NOMO-1 treated with dmso at 0.1 percent for 144 hours (cell line): ENCODE measurements at regions not wholly inside any gene's neighbourhood (a gene's known extent, or its start where the extent isn't known, plus 50 kb on each side); places are given as distances from the start of the nearest gene placed in this dataset.
"Not testable (repeated sequence)": the region's sequence is repeated elsewhere in the genome, so short reads cannot be mapped to it uniquely, and the experiment has no call there.

Experiments used
- DNase-seq: peaks from one replicate; lab custom pipeline; 2025; ENCODE audit not compliant: unreplicated experiment; lab: John Stamatoyannopoulos, UW

DNA sequence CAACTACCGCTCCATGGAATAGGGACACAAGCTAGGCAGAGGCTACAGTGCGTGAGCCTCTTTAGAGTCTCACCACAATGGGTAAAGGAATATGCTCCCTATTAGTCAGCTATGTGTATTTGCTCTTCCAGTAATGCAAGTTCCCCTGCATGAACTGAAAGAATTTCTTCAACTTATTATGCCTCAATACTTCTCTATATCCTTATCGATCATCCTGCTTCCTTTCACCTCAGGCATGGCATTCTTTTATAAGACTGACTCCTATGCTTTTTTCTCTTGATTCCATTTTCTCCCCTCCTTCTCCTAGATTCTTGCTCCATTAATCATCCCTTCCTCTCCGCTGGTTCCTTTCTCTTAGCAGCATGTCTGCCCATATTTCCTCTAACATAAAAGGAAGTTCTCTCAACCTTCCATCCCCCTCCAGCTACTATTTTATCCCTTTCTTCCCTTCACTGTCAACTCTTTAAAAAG is 94.5 kb upstream of the CPM start:
- peak; percentile 11 for DNase-seq

DNA sequence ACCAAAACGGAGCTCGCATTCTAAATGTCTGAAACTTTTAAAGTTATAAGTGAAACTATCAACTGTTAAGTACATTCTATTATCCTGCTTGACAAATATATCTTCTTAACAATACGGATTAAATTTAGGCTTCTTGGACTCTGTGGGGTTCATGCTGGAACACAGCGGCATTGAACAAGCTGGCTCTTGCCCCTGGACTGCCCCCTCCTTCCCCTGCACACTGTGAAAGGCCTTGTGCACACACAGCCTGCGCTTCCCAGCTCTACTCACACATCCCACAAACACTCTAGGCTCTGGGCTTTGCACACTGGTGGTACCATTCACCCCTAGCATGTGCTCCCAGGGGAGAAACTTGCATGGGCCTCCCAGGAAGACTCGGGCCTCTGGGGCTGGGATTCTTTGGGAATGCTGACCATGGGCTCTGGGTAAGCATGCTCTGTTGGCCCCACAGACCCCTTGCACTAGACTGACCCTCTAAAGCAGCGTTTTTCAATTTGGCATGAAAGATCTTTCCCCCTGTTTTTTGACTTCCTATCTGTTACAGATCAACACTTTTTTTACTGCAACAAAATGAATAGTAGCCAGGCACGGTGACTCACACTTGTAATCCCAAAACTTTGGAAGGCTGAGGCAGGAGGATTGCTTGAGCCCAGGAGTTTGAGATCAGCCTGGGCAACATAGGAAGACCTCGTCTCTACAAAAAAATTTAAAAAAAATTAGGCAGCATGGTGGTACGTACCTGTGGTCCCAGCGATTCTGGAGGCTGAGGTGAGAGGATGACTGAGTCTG is 96.2 kb upstream of the CPM start:
- no peak for DNase-seq

DNA sequence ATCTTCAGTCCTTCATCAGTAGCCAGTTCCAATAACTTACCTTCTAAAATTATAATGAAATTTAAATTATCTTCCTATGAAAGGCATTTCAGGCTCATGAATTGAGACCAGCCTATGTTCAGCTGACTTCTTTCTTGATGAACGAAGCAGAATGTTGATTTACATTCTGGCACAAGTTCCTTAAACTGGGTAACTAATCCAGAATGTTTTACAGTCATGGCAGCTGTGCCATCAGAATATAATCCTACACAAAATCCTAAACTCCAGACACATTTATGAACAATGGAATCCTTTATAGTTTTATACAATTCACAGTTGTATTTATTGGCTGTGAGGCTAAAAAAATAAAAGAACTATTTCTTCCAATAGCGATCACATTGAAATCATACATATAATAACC is 97.3 kb upstream of the CPM start:
- DNase-seq, result no peak

DNA sequence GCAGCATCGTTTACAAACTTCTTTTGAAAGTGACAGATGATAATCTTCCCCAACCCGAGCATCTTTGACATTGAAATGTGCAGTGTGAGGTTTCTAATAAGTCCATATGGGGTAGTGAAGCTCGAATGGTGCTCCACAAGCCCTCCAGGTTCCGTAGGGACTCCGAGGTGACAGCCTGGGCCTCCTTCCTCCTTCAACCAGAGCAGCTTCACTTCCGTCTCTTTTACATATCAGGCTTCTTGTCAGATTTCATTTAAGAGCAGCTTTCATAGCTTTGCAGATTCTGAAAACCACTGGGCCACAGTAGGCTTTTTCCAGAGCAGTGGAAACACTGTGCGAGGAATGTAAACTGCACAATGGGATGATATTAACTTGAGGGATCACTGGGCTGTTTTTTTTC is 103.6 kb upstream of the CPM start:
- DNase-seq, result no peak

DNA sequence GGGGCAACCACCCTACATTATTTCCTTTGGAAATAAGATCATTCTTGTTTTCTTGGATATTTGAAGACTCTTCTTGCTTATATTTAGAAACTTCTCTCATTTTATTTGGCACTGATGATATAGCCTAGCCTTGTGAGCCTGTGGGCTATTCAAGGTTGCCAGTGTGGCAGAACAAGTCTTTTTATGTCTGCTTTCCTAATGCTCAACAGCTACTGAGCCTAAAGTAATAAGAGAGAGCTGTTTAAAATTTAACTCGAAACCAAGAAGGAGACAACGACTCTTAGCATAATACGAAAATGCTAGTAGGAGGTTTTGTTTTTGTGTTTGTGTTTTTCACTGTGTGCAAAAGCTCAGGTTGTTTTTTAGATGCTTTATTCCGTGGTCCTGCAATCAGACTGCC is 104.0 kb upstream of the CPM start:
- no peak for DNase-seq

DNA sequence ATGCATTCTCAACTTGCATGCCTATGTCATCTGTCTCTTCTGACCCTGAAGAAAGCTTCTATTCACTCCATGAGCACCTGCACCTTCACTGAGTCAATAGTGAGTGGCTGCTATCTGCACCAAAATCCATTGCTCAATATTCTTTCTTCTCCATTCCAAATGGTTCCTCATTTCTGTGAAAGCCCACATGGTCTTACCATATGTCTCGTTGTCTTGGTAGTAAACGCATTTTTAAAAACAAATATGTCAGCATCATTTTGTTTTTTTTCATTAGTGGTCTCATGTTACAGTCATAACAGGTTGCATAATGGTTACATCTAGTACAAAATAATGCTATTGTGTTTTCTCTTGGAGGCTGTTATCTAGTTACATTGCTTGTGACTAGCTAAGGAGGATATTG is 106.9 kb upstream of the CPM start:
- peak; percentile 82 for DNase-seq

DNA sequence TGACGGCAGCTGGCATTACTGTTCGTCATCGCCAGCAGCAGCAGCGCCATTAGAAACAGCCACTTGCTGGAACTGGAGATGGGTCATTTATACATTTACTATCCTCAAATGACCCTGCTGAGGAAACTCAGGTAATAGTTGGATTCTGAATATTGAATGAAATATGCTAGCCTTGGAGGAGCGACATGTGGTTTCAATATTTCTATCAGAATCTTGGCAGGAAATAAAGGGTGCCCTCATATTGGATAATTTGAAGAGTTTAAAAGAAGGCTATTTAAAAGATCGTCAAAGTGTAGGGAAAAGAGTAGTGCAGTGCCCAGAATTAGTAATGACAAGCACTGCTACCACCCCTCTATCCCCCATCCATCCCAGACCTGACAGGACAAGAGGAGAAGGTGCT is 109.6 kb upstream of the CPM start:
- no peak for DNase-seq

DNA sequence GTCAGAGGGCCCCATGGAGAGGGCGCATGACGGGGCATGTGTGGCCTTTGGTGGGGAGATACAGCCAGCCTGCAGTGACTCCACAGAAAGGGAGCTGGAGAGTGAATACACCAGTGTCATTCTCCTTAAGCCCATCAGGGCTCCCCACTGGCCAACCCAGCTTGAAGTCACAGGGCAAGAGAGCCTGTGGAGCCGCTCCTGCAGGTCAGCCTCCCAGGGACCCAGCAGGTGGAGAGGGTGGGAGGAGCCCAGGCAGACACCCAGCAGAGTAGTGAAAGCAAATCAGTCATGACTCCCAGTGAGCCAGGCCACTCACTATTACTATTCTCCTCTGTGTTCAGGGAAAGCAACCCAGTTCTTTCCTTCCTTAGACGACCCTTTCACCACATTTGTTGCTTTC is 110.0 kb upstream of the CPM start:
- DNase-seq, result no peak

DNA sequence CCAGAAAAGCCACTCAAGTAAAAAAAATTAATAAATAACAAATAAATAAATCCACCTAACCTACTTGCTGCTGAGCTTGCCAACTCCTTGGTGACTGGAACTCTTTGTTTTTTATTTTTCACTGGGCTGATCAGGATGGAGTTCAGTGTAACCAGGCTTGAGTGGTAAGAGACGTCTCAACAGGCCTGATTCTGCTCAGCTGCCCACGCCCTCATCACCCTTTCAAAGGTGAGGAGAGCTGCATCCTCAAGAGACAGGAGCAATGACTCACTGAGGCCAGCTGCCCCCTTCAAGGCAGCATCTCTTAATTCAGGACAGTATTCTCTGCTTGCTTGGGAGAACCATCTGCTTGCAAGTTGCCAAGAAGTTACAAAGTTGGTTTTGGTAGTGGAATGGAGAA is 111.9 kb upstream of the CPM start:
- DNase-seq, result no peak

DNA sequence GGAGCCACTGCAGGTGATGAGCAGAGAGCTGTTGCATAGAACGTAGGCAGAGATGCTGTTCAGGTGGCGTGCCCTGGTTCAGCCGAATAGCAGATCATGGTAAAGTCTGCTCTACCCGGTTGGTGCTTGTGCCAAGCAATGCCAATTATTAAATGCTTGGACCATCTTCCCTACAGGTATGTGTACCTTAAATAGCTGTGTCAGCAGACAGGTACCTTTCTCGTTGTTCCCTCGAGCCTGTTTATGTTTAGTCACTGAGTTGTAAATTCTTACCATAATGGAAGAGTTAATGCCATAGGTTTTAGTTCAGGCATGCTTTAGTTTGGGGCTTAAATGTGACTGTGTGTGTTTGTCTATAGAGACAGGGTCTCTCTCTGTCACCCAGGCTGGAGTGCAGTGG is 112.5 kb upstream of the CPM start:
- no peak for DNase-seq

DNA sequence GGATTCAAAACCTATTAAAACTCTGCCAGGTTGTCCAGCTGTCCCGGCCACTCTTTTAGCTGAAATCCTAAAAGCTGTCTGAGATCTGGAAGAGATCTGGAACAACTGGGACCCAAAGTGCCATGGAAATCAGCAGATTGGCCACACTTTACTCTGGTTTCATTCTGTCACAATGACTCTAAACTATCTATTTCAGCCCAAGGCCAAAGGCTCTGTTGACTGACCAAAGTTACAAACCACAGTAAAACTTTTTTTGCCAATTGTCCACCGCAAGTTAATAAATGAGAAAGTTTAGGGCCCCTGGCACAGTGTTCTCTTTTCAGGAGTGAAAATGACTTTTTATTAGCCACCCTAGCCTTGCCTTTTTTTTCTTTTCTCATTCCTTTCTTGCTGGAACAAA is 113.4 kb upstream of the CPM start:
- no peak for DNase-seq

DNA sequence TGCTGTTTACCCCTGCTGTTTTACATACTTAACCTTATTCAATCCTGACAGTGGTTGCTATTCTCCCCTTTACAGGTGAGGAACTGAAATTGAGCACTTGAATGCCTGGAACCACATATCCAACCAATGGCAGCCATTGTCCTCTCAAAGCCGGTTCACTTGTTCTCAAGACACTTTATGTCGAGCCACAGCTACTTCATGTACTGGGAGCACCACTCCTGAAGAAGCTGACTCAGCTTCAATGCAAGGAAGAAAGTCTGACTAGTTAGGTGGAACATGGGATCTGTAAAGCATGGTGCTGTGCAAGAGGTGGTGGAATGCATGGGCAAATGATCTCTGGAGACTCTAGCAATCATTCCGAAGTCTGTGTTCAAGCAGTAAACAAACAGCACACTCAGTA is 113.9 kb upstream of the CPM start:
- no peak for DNase-seq

DNA sequence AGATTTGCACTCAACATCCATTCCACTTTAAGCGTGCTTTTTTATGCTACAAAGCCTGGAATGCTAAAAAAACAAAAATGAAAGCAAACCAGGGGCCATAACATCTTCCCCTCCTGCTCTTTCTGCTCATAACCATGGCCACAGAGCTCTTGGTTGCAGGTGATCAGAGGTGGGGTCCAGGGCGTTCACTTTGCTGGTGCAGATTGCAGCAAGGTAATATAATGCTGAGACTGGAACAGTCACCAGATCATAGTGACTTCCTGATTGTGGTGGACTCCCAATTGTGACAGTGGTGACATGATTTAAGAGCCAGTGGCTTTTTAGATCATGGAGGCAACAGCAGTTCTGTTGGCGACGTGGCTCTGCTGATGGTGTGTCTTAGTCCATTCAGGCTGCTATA is 115.0 kb upstream of the CPM start:
- DNase-seq, result no peak

DNA sequence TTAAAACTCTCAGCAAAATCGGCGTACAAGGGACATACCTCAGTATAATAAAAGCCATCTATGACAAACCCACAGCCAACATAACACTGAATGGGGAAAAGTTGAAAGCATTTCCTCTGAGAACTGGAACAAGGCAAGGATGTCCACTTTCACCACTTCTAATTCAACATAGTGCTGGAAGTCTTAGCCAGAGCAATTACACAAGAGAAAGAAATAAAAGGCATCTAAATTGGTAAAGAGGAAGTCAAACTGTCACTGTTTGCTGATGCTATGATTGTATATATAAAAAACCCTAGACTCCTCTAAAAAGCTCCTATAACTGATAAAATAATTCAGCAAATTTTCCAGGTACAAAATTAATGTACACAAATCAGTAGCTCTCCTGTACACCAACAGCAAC is 116.9 kb upstream of the CPM start:
- not testable (repeated sequence) for DNase-seq

DNA sequence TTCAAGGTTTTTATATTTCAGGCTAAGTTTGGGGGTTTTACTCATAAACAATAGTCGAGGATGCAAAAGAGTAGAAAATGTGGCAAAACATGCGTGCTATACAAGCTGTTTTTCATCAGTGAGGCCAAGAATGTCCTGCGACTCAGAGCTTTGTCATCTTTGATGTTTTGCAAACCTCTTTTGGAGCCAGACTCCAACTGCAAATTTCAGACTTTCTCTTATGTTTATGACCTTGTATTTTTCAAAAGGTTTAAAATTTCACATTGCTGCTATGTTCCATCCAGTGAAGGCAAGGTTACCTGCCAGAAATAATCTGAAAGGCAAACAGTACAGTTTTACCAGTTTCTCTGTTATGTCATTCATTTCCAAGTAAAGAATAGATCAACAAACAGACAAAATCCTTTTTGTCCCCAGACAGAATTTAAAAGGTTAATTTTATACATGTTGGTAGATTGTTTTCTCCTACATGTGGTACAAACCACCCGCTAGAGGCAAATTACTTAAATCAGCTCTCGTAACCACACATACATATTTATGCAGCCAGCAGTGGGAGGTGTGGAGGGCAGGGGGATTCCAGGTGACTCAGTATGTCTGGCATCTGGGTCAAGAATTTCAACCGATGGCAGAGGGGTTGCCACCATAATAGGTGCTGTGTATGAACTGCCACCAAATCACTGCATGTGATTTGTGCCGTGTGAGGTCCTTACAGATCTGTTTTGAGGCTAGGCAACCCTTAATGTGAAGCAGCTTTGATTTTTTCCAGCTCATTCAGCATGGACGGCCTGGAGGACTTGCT is 119.8 kb upstream of the CPM start:
- no peak for DNase-seq

DNA sequence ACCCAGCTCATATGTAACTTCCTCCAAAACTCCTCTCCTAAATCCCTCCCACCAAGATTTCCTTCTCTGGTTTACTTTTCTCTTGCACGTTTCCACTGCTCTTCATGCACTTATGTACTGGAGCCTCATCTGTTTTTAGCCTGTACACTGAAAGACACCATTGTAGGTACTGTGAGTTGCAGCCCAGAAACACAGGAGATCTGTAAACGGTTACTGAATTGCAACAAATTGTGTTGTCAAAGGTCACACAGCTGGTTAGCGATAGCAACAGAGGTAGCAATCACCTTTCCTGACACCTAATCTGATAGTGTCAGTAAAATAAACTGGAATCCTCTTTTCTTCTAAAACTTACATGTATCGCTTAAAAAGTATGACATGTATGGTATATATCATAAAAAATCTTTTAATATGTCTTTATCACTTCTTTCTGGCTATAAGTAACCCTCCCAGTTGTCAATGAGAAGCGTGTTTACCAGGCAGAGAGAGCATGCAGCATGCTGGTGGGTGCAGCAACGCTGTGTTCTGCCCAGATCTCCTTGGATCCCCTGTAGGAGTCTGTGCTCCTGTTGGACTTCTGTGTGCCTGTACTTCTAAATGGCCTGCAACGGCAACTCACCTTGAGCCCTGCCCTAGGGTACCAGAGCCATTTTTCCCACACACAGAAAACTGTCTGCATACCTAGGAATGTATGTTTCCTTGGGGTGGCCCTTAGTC is 121.5 kb upstream of the CPM start:
- DNase-seq, result no peak

DNA sequence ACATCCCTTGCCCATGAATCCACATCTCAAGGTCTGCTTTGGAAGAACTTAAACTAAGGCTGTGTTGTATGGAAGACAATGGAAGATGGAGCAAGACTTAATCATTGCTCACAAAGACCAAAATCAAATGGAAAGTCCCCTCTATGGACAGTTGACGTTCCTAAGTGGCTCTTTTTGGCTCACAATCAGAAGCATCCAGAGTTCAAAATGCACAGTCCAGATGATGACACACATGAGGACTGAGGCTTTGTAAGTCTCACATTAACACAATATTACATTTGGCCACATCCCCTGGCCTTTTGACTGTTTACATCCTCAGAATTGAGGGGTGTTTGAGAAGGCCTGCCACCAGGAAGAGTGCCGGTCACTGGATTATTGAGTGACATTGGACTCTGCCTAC is 122.3 kb upstream of the CPM start:
- DNase-seq, result no peak

DNA sequence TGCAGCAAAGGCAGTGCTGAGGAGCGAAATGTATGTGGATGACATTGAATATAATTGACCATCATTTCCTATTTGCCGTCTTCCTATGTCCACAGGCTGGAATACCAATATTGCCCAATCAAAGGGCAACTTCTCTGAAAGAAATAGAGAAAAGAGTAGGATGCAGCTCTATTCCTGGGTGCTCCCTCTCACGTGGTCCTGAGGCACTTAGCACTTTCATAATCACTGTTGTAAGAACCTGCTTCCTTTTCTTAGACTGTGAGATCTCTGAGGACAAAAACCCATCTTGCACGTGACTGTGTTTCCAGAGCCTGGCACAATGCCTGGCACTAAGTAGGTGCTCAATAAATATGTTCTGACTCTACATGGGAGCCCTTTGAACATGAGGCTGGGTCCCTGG is 122.7 kb upstream of the CPM start:
- no peak for DNase-seq

DNA sequence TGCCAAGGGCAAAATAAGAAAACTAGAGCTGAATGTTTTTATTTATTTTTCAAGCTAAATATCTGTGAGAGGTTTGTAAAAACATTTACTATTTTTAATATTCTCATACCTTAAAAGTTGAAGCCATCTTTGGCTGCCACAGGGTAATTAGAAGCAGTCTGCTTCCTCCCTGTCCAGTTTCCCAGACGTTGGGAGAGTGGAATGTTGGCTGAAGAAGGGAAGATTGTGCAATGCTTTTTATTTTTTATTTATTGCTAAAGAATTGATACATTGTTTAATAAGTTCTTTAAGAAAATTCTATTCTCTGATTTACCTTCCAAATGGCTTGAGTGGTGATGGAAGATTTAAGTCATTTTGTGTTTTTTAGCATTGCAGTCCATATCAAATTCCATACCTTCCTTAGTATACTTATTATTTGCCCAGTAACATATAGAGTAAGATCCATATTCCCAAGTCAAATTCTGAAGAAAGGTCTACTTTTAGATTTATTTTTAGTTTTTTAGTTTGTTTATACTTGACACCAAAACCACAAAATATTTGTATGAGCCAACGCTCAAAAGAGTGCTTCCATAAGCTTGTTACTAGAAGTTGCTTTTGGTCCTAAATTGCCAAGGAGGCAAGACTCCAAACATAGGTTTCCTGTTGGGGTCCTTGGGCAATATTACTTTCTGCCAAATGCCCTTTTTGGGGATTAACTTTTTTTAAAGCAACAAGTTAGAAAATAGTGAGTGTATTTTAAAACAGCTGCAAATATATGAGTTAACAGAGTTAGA is 124.0 kb upstream of the CPM start:
- DNase-seq, result no peak

DNA sequence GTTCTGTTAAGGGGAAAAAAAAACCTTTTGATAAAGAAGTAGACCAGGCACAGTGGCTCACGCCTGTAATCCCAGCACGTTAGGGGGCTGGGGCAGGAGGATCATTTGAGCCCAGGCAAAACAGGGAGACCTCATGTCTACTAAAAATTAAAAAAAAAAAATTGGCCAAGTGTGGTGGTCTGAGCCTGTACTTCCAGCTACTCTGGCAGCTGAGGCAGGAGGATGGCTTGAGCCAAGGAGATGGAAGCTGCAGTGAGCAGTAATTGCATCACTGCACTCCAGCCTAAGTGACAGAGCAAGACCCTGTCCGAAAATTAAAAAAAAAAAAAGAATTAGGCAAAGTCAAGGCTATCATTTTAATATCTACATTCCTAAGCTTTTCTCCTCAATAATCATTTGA is 124.8 kb upstream of the CPM start:
- DNase-seq, result no peak
